ENCODE measurements at regions not wholly inside any gene's neighbourhood (a gene's known extent, or its start where the extent isn't known, plus 50 kb on each side); places are given as distances from the start of the nearest gene placed in this dataset.
A peak's percentile ranks its signal among the peaks of the same experiment; 100 is the strongest.

DNA sequence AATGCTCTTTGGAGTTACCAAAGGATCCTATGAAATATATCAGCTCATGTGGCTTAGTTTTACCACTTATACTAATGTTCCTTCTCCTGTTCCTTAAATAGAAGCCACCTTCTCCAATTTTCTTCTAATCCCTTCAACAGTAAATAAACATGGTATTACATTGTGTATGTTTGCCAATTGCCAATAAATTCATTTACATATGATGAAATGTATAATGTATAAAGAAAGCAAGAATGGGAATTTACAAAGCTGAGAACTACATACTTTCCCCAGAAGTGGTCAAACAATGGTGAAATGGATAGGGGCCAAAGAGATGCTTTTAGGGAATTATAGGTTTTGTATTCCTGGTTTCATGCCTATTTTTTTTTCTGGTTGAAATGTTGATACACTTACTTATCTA, 894.2 kb upstream of the CRIM1 start:
- no TSS peak for BruUV-seq (replicated peaks)
- Histone ChIP-seq H3K4me2 (ENCODE audit: low read length) (no peak overlapping the region), H3K9me3 (ENCODE audit: low read length) (no peaks in the 10 kb centered on the region), H3K36me3 (ENCODE audit: low read depth, low read length) (no peaks in the 10 kb centered on the region), H4K20me1 (ENCODE audit: low read length) (no peaks in the 10 kb centered on the region), H3K27me3 (ENCODE audit: low read length) (0 out of 2 replicates have a peak, but pooled peaks cover 7% of the 10 kb centered on the region), H3K79me2 (ENCODE audit: low read length) (no peaks in the 10 kb centered on the region), H3K4me3 (ENCODE audit: low read length) (no peak overlapping the region), H3K9ac (ENCODE audit: low read length) (no peak overlapping the region), H2AFZ (ENCODE audit: low read length) (no peak overlapping the region), H3K9me2 (replicated peaks; ENCODE audit: low read length) (no peaks in the 10 kb centered on the region), H3K27ac (ENCODE audit: low read length) (no peak overlapping the region), H3F3A (ENCODE audit: low read length, unreplicated experiment) (no peaks in the 10 kb centered on the region), H3K4me1 (ENCODE audit: insufficient read depth, low read length) (no peaks in the 10 kb centered on the region)
- ChIA-PET CTCF (no interaction called here), POLR2A (ENCODE audit: unreplicated experiment) (no interaction called here)
- no peak for ATAC-seq
- intact Hi-C loops (cut with micrococcal nuclease): no loop called here
- TF ChIP-seq EZH2 (IDR thresholded peaks at IDR 0.05; ENCODE audit: low read length, unreplicated experiment) (no peak), EZH2phosphoT487 (IDR thresholded peaks at IDR 0.05; ENCODE audit: borderline replicate concordance, low read length) (no peak)
- TF ChIP-seq, protein P1, sequence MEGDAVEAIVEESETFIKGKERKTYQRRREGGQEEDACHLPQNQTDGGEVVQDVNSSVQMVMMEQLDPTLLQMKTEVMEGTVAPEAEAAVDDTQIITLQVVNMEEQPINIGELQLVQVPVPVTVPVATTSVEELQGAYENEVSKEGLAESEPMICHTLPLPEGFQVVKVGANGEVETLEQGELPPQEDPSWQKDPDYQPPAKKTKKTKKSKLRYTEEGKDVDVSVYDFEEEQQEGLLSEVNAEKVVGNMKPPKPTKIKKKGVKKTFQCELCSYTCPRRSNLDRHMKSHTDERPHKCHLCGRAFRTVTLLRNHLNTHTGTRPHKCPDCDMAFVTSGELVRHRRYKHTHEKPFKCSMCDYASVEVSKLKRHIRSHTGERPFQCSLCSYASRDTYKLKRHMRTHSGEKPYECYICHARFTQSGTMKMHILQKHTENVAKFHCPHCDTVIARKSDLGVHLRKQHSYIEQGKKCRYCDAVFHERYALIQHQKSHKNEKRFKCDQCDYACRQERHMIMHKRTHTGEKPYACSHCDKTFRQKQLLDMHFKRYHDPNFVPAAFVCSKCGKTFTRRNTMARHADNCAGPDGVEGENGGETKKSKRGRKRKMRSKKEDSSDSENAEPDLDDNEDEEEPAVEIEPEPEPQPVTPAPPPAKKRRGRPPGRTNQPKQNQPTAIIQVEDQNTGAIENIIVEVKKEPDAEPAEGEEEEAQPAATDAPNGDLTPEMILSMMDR (conservative IDR thresholded peaks at IDR 0.05; ENCODE audit: low read depth, low read length): no peak
- no peak for DNase-seq

GRCh38 chr2:35454966-35455638, 900.5 kb upstream of the CRIM1 start:
- H3K27ac ChIP-seq (ENCODE audit: low read length): no peak overlapping the region
- no peak overlapping the region for H3K4me2 ChIP-seq (ENCODE audit: low read length)
- H3K79me2 ChIP-seq (ENCODE audit: low read length): no peaks in the 10 kb centered on the region
- intact Hi-C loops (cut with micrococcal nuclease): no loop called here
- H3K9me3 ChIP-seq (ENCODE audit: low read length): no peaks in the 10 kb centered on the region
- no peaks in the 10 kb centered on the region for H3F3A ChIP-seq (ENCODE audit: low read length, unreplicated experiment)
- no peak overlapping the region for H3K9ac ChIP-seq (ENCODE audit: low read length)
- H3K9me2 ChIP-seq (replicated peaks; ENCODE audit: low read length): no peaks in the 10 kb centered on the region
- no peaks in the 10 kb centered on the region for H3K27me3 ChIP-seq (ENCODE audit: low read length)
- TF ChIP-seq EZH2 (IDR thresholded peaks at IDR 0.05; ENCODE audit: low read length, unreplicated experiment): no peak
- TF ChIP-seq, protein P1 (conservative IDR thresholded peaks at IDR 0.05; ENCODE audit: low read depth, low read length): peak; percentile 41; the same call in 1 of the 2 replicates
- no peak for TF ChIP-seq EZH2phosphoT487 (IDR thresholded peaks at IDR 0.05; ENCODE audit: borderline replicate concordance, low read length)
- H3K4me1 ChIP-seq (ENCODE audit: insufficient read depth, low read length): no peaks in the 10 kb centered on the region
- no peaks in the 10 kb centered on the region for H4K20me1 ChIP-seq (ENCODE audit: low read length)
- ATAC-seq: no peak
- no peak overlapping the region for H2AFZ ChIP-seq (ENCODE audit: low read length)
- BruUV-seq (replicated peaks): no TSS peak
- H3K36me3 ChIP-seq (ENCODE audit: low read depth, low read length): no peaks in the 10 kb centered on the region
- ChIA-PET CTCF (no interaction called here), POLR2A (ENCODE audit: unreplicated experiment) (no interaction called here)
- H3K4me3 ChIP-seq (ENCODE audit: low read length): no peak overlapping the region
- peak; percentile 43 for DNase-seq

- Histone ChIP-seq H4K20me1 (ENCODE audit: low read length) (no peaks in the 10 kb centered on the region), H3K4me1 (ENCODE audit: insufficient read depth, low read length) (no peaks in the 10 kb centered on the region), H3K4me3 (ENCODE audit: low read length) (no peak overlapping the region), H3K27ac (ENCODE audit: low read length) (no peak overlapping the region), H3K79me2 (ENCODE audit: low read length) (no peaks in the 10 kb centered on the region), H2AFZ (ENCODE audit: low read length) (no peak overlapping the region), H3K9me3 (ENCODE audit: low read length) (no peaks in the 10 kb centered on the region), H3K9ac (ENCODE audit: low read length) (no peak overlapping the region), H3K4me2 (ENCODE audit: low read length) (no peak overlapping the region), H3K27me3 (ENCODE audit: low read length) (no peaks in the 10 kb centered on the region), H3K9me2 (replicated peaks; ENCODE audit: low read length) (no peaks in the 10 kb centered on the region), H3F3A (ENCODE audit: low read length, unreplicated experiment) (no peaks in the 10 kb centered on the region), H3K36me3 (ENCODE audit: low read depth, low read length) (no peaks in the 10 kb centered on the region)
- TF ChIP-seq EZH2phosphoT487 (IDR thresholded peaks at IDR 0.05; ENCODE audit: borderline replicate concordance, low read length): no peak
- DNase-seq: no peak
- BruUV-seq (replicated peaks): no TSS peak
- intact Hi-C loops (cut with micrococcal nuclease): no loop called here
- ChIA-PET CTCF (interaction anchor here (0.7 kb wide), 1 partner anchor 517 kb away, joined by 4 read pairs; no protein-coding TSS in a partner anchor), POLR2A (ENCODE audit: unreplicated experiment) (no interaction called here)
- no peak for ATAC-seq
These were observed 907.8 kb upstream of the CRIM1 start for GRCh38 chr2:35447821-35448220.
